Smooth muscle cell (in vitro differentiated cells): ENCODE measurements at regions not wholly inside any gene's neighbourhood (a gene's known extent, or its start where the extent isn't known, plus 50 kb on each side); places are given as distances from the start of the nearest gene placed in this dataset.

Experiments
- DNase-seq: peaks from one replicate; lab custom pipeline; 2025; ENCODE audit not compliant: unreplicated experiment; lab: John Stamatoyannopoulos, UW
- H2AFZ ChIP-seq: fragments of 200-600 bp; sonication (generic); 2 replicates; pipeline ENCODE4 v1.6.0; 2016; ENCODE audit warnings: antibody characterized with exemption, low read depth, mild to moderate bottlenecking
- H3F3A ChIP-seq: fragments of 200-600 bp; sonication (generic); 2 replicates; pipeline ENCODE4 v1.6.0; 2017; ENCODE audit warnings: antibody characterized with exemption, low read depth
- H3K27ac ChIP-seq: fragments of 200-600 bp; sonication (generic); 2 replicates; pipeline ENCODE4 v1.5.1; 2016; ENCODE audit warnings: low read depth, mild to moderate bottlenecking
- H3K27me3 ChIP-seq: fragments of 200-600 bp; sonication (generic); 2 replicates; pipeline ENCODE4 v1.6.1; 2016; ENCODE audit warnings: low read depth, mild to moderate bottlenecking
- H3K36me3 ChIP-seq: fragments of 200-600 bp; sonication (generic); 2 replicates; pipeline ENCODE4 v1.5.1; 2016; ENCODE audit warnings: low read depth
- H3K4me1 ChIP-seq: fragments of 200-600 bp; sonication (generic); 2 replicates; pipeline ENCODE4 v1.5.1; 2016; ENCODE audit warnings: low read depth
- H3K4me2 ChIP-seq: fragments of 200-600 bp; sonication (generic); 2 replicates; pipeline ENCODE4 v1.6.0; 2016; ENCODE audit warnings: mild to moderate bottlenecking
- H3K4me3 ChIP-seq: fragments of 200-600 bp; sonication (generic); 2 replicates; pipeline ENCODE4 v1.5.1; 2016; ENCODE audit warnings: mild to moderate bottlenecking
- H3K79me2 ChIP-seq: fragments of 200-600 bp; sonication (generic); 2 replicates; pipeline ENCODE4 v1.6.0; 2016; ENCODE audit warnings: low read depth, mild to moderate bottlenecking
- H3K9ac ChIP-seq: fragments of 200-600 bp; sonication (generic); 2 replicates; pipeline ENCODE4 v1.6.0; 2016; ENCODE audit warnings: low read depth
- H3K9me3 ChIP-seq: fragments of 200-600 bp; sonication (generic); replicated peaks from 2 replicates; pipeline ENCODE4 v1.5.1; 2016; ENCODE audit warnings: low read depth
- H4K20me1 ChIP-seq: fragments of 200-600 bp; sonication (generic); 2 replicates; pipeline ENCODE4 v1.6.0; 2016; ENCODE audit warnings: low read depth
- CTCF ChIP-seq: fragments of 200-600 bp; sonication (generic); IDR thresholded peaks from 2 replicates; pipeline ENCODE4 v1.5.1; 2017; ENCODE audit warnings: borderline replicate concordance, mild to moderate bottlenecking, antibody characterized with exemption; ENCODE audit not compliant: insufficient read depth, poor library complexity, severe bottlenecking
- WGBS: methylation state at CpG from one replicate; pipeline ENCODE4 v1.1.7; 2016; ENCODE audit warnings: low lambda C conversion rate; 5-methylcytosine and 5-hydroxymethylcytosine counted together

GRCh38 chrX:13467243-13467642 is 102.2 kb upstream of the EGFL6 start:
- 87% methylated on average over 1 of the region's 1 CpG for WGBS
- H3K4me2 ChIP-seq = no peak overlapping the region
- H3K9me3 ChIP-seq = no peaks in the 10 kb centered on the region
- H2AFZ ChIP-seq = no peak overlapping the region
- H3K79me2 ChIP-seq = no peaks in the 10 kb centered on the region
- no peak for TF ChIP-seq CTCF
- no peak overlapping the region for H3K27ac ChIP-seq
- H3K4me3 ChIP-seq = no peak overlapping the region
- no peaks in the 10 kb centered on the region for H3K27me3 ChIP-seq
- no peaks in the 10 kb centered on the region for H3K36me3 ChIP-seq
- DNase-seq = no peak
- H3K4me1 ChIP-seq = peaks cover 15% of the 10 kb centered on the region
- no peaks in the 10 kb centered on the region for H4K20me1 ChIP-seq
- H3K9ac ChIP-seq = no peak overlapping the region
- peaks cover 10% of the 10 kb centered on the region for H3F3A ChIP-seq

- H2AFZ ChIP-seq = no peak overlapping the region
- WGBS = 95% methylated on average over 1 of the region's 1 CpG
Observed at GRCh38 chrX:13464599-13465275, 104.7 kb upstream of the EGFL6 start.

GRCh38 chrX:13463608-13464007 is 105.8 kb upstream of the EGFL6 start:
- Histone ChIP-seq H3K9me3 (no peaks in the 10 kb centered on the region), H3K79me2 (no peaks in the 10 kb centered on the region), H3K4me2 (no peak overlapping the region), H3K27me3 (no peaks in the 10 kb centered on the region), H4K20me1 (no peaks in the 10 kb centered on the region), H3K36me3 (no peaks in the 10 kb centered on the region), H3K4me3 (no peak overlapping the region), H2AFZ (peak overlapping the region; percentile 50), H3K4me1 (no peaks in the 10 kb centered on the region), H3K27ac (peak overlapping the region; percentile 75), H3F3A (peaks cover 9% of the 10 kb centered on the region), H3K9ac (no peak overlapping the region)
- peak; percentile 0 for DNase-seq
- TF ChIP-seq CTCF = no peak
- WGBS = 11% methylated on average over 3 of the region's 3 CpGs

More at GRCh38 chrX:13464599-13465275, 104.7 kb upstream of the EGFL6 start:
- Histone ChIP-seq H3K9ac (no peak overlapping the region), H3K79me2 (no peaks in the 10 kb centered on the region), H3K4me3 (no peak overlapping the region), H3K4me1 (no peaks in the 10 kb centered on the region), H3F3A (peaks cover 9% of the 10 kb centered on the region), H3K27ac (peak overlapping the region; percentile 75), H3K9me3 (no peaks in the 10 kb centered on the region), H4K20me1 (no peaks in the 10 kb centered on the region), H3K36me3 (no peaks in the 10 kb centered on the region), H3K4me2 (no peak overlapping the region), H3K27me3 (no peaks in the 10 kb centered on the region)
- no peak for TF ChIP-seq CTCF
- no peak for DNase-seq

- Histone ChIP-seq H3K4me1 (peaks cover 6% of the 10 kb centered on the region), H3K27ac (no peak overlapping the region), H3K9me3 (no peaks in the 10 kb centered on the region), H3K4me3 (no peak overlapping the region), H3K79me2 (no peaks in the 10 kb centered on the region), H3K9ac (no peak overlapping the region), H3K27me3 (no peaks in the 10 kb centered on the region), H2AFZ (no peak overlapping the region), H3K4me2 (no peak overlapping the region), H3K36me3 (no peaks in the 10 kb centered on the region), H4K20me1 (no peaks in the 10 kb centered on the region), H3F3A (no peaks in the 10 kb centered on the region)
- no peak for TF ChIP-seq CTCF
- 66% methylated on average over 7 of the region's 7 CpGs for WGBS
- no peak for DNase-seq
Observed at GRCh38 chrX:13452283-13452682, 117.1 kb upstream of the EGFL6 start.
